CD4-positive, alpha-beta T cell (primary cell): ENCODE measurements at regions not wholly inside any gene's neighbourhood (a gene's known extent, or its start where the extent isn't known, plus 50 kb on each side); places are given as distances from the start of the nearest gene placed in this dataset.

ENCODE experiments used
- ATAC-seq: fragments of 200-7000 bp; cut with Tn5 transposase; one replicate; pipeline ENCODE4 v1.10.0; 2022; ENCODE audit warnings: mild to moderate bottlenecking; ENCODE audit not compliant: poor library complexity
- CTCF ChIA-PET: fragments of 350-600 bp; sonication (Branson Sonifier 250); formaldehyde crosslinking; loops from one replicate; lab custom pipeline; 2021; ENCODE audit warnings: antibody characterized with exemption, inconsistent platforms; lab: Charles Lee
- POLR2A ChIA-PET: fragments of 350-600 bp; sonication (Branson Sonifier 250); formaldehyde crosslinking; loops from one replicate; lab custom pipeline; 2021; ENCODE audit warnings: antibody characterized with exemption, inconsistent platforms; lab: Charles Lee
- DNase-seq, 14 experiments: peaks; one replicate each; pipeline ENCODE4 v3.0.0-alpha.2; 2013 to 2020; ENCODE audit warnings: mixed read lengths in 2 of 14
- H3K27ac ChIP-seq, 2 donors: one replicate each; pipeline versions ENCODE4 v1.5.1 to v1.7.0; 2013; ENCODE audit warnings: low read length in 2 of 2, low read depth in 1 of 2, mild to moderate bottlenecking in 1 of 2
- H3K27me3 ChIP-seq, 2 experiments: 1 replicate in 1 of 2; 2 replicates in 1 of 2; pipeline versions ENCODE4 v1.6.1 to v1.7.0; 2013; ENCODE audit warnings: low read length in 2 of 2, control low read depth in 1 of 2, mild to moderate bottlenecking in 1 of 2, moderate library complexity in 1 of 2; ENCODE audit not compliant: insufficient read depth in 2 of 2, control insufficient read depth in 1 of 2
- H3K36me3 ChIP-seq: one replicate; pipeline ENCODE4 v1.6.1; 2013; ENCODE audit warnings: low read length, control low read depth; ENCODE audit not compliant: insufficient read depth
- H3K4me1 ChIP-seq: one replicate; pipeline ENCODE4 v1.6.1; 2013; ENCODE audit warnings: low read length, control low read depth; ENCODE audit not compliant: insufficient read depth
- H3K4me3 ChIP-seq: one replicate; pipeline ENCODE4 v1.5.1; 2013; ENCODE audit warnings: mild to moderate bottlenecking, low read length, moderate library complexity
- H3K9me3 ChIP-seq, 2 experiments: 1 replicate in 1 of 2; 2 replicates in 1 of 2; pipeline versions ENCODE4 v1.6.1 to v1.7.0; 2013; ENCODE audit warnings: low read length in 2 of 2, mild to moderate bottlenecking in 2 of 2, control low read depth in 1 of 2, moderate library complexity in 1 of 2; ENCODE audit not compliant: control insufficient read depth in 1 of 2, insufficient read depth in 1 of 2
- H3K27ac Mint-ChIP-seq: one replicate; pipeline ENCODE4 v1.8.0; 2020; ENCODE audit warnings: mixed read lengths
- H3K27me3 Mint-ChIP-seq: one replicate; pipeline ENCODE4 v1.8.0; 2021; ENCODE audit warnings: mixed read lengths
- H3K36me3 Mint-ChIP-seq: one replicate; pipeline ENCODE4 v1.8.0; 2021; ENCODE audit warnings: low read depth, mixed read lengths
- H3K4me1 Mint-ChIP-seq: one replicate; pipeline ENCODE4 v1.8.0; 2021; ENCODE audit warnings: low read depth, mixed read lengths
- H3K4me3 Mint-ChIP-seq: one replicate; pipeline ENCODE4 v1.8.0; 2020; ENCODE audit warnings: mild to moderate bottlenecking, mixed read lengths
- H3K9me3 Mint-ChIP-seq: one replicate; pipeline ENCODE4 v1.8.0; 2020; ENCODE audit warnings: mixed read lengths
- CTCF ChIP-seq: fragments of 200-600 bp; IDR thresholded peaks from one replicate; pipeline ENCODE4 v1.8.0; 2022; ENCODE audit warnings: antibody characterized with exemption, mild to moderate bottlenecking
- intact Hi-C, 2 experiments: fragments of 100-400 bp; cut with DNase I in 1 of 2; cut with micrococcal nuclease in 1 of 2; formaldehyde crosslinking; loops; one replicate each; pipeline versions ENCODE4 v1.15.1 to v1.9.0; 2023 to 2025; cut with DNase I, micrococcal nuclease

- intact Hi-C loops = no loop called here
- no peaks in the 10 kb centered on the region for H3K27me3 ChIP-seq
- Mint-ChIP-seq H3K36me3 (no peaks in the 10 kb centered on the region), H3K27me3 (no peaks in the 10 kb centered on the region), H3K4me3 (no peak overlapping the region), H3K9me3 (peaks cover 8% of the 10 kb centered on the region), H3K4me1 (no peaks in the 10 kb centered on the region), H3K27ac (no peak overlapping the region)
- no peaks in the 10 kb centered on the region for H3K36me3 ChIP-seq
- H3K27ac ChIP-seq = no peak overlapping the region
- ChIA-PET CTCF (no interaction called here), POLR2A (no interaction called here)
- no peak overlapping the region for H3K4me3 ChIP-seq
- TF ChIP-seq CTCF = no peak
- DNase-seq (no peak), ATAC-seq (no peak)
- H3K9me3 ChIP-seq = peaks cover 0 to 7% of the 10 kb centered on the region in 2 experiments
- H3K4me1 ChIP-seq = no peaks in the 10 kb centered on the region
Observed at GRCh38 chr14:42319996-42320395, 713.3 kb downstream of the LRFN5 start.

DNA sequence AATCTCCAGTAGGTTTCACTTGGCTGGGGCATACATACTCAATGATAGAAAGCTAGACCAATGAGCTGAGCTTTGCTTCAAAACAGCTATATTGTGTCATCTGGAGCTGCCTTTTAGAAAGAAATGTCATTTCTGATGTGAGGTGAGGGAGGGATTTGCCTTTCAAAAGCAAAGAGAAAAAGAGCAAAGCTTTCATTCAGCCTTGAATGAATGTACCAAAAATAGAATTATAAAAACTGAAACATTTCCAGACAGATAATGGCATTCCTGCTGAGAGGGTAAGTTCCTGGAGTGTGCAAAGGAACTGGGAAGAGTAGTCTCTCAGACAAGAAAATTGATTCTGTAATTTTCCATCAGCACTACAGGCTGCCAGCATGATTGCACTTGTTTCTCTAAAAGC is 710.0 kb downstream of the LRFN5 start:
- Mint-ChIP-seq H3K36me3 (no peaks in the 10 kb centered on the region), H3K27me3 (no peaks in the 10 kb centered on the region), H3K27ac (no peak overlapping the region), H3K4me3 (no peak overlapping the region), H3K4me1 (no peaks in the 10 kb centered on the region), H3K9me3 (peaks cover 10% of the 10 kb centered on the region)
- ChIA-PET CTCF (no interaction called here), POLR2A (no interaction called here)
- DNase-seq (no peak), ATAC-seq (no peak)
- Histone ChIP-seq H3K27me3 (no peaks in the 10 kb centered on the region), H3K36me3 (no peaks in the 10 kb centered on the region), H3K27ac (no peak overlapping the region), H3K9me3 (peaks cover 0 to 3% of the 10 kb centered on the region in 2 experiments), H3K4me3 (no peak overlapping the region), H3K4me1 (no peaks in the 10 kb centered on the region)
- intact Hi-C loops = no loop called here
- no peak for TF ChIP-seq CTCF

DNA sequence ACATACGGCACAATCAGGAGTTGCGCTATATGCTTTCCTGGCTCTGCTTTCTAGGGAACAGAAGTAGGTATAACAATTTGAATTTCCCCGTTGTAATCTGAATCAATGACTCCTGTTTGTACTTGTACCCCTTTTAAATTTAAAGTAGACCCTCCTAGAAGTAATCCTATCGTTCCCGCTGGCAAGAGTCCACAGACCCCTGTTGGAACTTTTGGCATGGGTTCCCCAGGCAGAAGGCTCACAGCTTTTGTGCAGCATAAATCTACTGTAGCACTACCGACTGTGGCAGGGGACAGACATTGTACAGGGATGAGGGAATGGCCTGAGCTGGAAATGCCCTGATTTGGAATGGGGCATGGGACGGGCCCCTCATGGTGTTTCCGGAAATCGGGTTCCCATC is 705.2 kb downstream of the LRFN5 start:
- CTCF ChIA-PET = no interaction called here
- no peaks in the 10 kb centered on the region for H3K36me3 Mint-ChIP-seq
- H3K9me3 Mint-ChIP-seq = peaks cover 11% of the 10 kb centered on the region

More for the DNA sequence above, 705.2 kb downstream of the LRFN5 start:
- H3K9me3 ChIP-seq = peaks cover 3 to 16% of the 10 kb centered on the region in 2 experiments
- no peaks in the 10 kb centered on the region for H3K4me1 Mint-ChIP-seq
- no peak for TF ChIP-seq CTCF
- DNase-seq (peak in 1 of 14 experiments; percentile 4), ATAC-seq (no peak)
- no peaks in the 10 kb centered on the region for H3K36me3 ChIP-seq
- no peak overlapping the region for H3K4me3 ChIP-seq
- H3K27me3 Mint-ChIP-seq = no peaks in the 10 kb centered on the region
- no peaks in the 10 kb centered on the region for H3K4me1 ChIP-seq
- POLR2A ChIA-PET = no interaction called here
- no peak overlapping the region for H3K27ac Mint-ChIP-seq
- H3K27ac ChIP-seq = no peak overlapping the region
- no peak overlapping the region for H3K4me3 Mint-ChIP-seq
- H3K27me3 ChIP-seq = no peaks in the 10 kb centered on the region
- intact Hi-C loops = no loop called here
